OCI-LY1 (cell line): ENCODE measurements at regions not wholly inside any gene's neighbourhood (a gene's known extent, or its start where the extent isn't known, plus 50 kb on each side); places are given as distances from the start of the nearest gene placed in this dataset.

Source experiments
- H2AFZ ChIP-seq: fragments of 200-600 bp; sonication (generic), shearing (Covaris generic); 2 replicates; pipeline ENCODE4 v1.6.0; 2014; ENCODE audit warnings: antibody characterized with exemption, mild to moderate bottlenecking, low read length
- H3F3A ChIP-seq: fragments of 200-600 bp; sonication (generic), shearing (Covaris generic); 2 replicates; pipeline ENCODE4 v1.6.0; 2014; ENCODE audit warnings: mild to moderate bottlenecking, antibody characterized with exemption, low read length, moderate library complexity; ENCODE audit not compliant: insufficient read depth
- H3K27ac ChIP-seq: fragments of 200-600 bp; sonication (generic); 2 replicates; pipeline ENCODE4 v1.5.1; 2014; ENCODE audit warnings: low read length, mixed run types, mild to moderate bottlenecking, low read depth; ENCODE audit not compliant: poor library complexity, severe bottlenecking
- H3K27me3 ChIP-seq: fragments of 200-600 bp; sonication (generic); 2 replicates; pipeline ENCODE4 v1.6.0; 2014; ENCODE audit warnings: antibody characterized with exemption, mild to moderate bottlenecking, low read length, moderate library complexity; ENCODE audit not compliant: insufficient read depth
- H3K36me3 ChIP-seq: fragments of 200-600 bp; sonication (generic); 2 replicates; pipeline ENCODE4 v1.6.1; 2014; ENCODE audit warnings: mild to moderate bottlenecking, antibody characterized with exemption, low read length, moderate library complexity, mixed read lengths; ENCODE audit not compliant: insufficient read depth
- H3K4me1 ChIP-seq: fragments of 200-600 bp; sonication (generic); 2 replicates; pipeline ENCODE4 v1.5.1; 2014; ENCODE audit warnings: mild to moderate bottlenecking, low read length, moderate library complexity; ENCODE audit not compliant: insufficient read depth, severe bottlenecking
- H3K4me2 ChIP-seq: fragments of 200-600 bp; sonication (generic), shearing (Covaris generic); 2 replicates; pipeline ENCODE4 v1.6.1; 2014; ENCODE audit warnings: low read length
- H3K4me3 ChIP-seq: fragments of 200-600 bp; sonication (generic); 2 replicates; pipeline ENCODE4 v1.5.1; 2014; ENCODE audit warnings: low read length, low read depth, mild to moderate bottlenecking, mixed read lengths; ENCODE audit not compliant: poor library complexity, severe bottlenecking
- H3K79me2 ChIP-seq: fragments of 200-600 bp; shearing (Covaris generic); 2 replicates; pipeline ENCODE4 v1.6.1; 2016; ENCODE audit warnings: mixed run types, low read length, mixed read lengths; ENCODE audit not compliant: insufficient read depth
- H3K9ac ChIP-seq: fragments of 200-600 bp; sonication (generic), shearing (Covaris generic); 2 replicates; pipeline ENCODE4 v1.6.1; 2014; ENCODE audit warnings: mild to moderate bottlenecking, low read length, mixed read lengths
- H3K9me2 ChIP-seq: fragments of 200-600 bp; sonication (generic), shearing (Covaris generic); 2 replicates; pipeline ENCODE4 v1.6.1; 2014; ENCODE audit warnings: low read depth, mild to moderate bottlenecking, low read length, mixed read lengths
- H3K9me3 ChIP-seq: fragments of 200-600 bp; shearing (Covaris generic); 2 replicates; pipeline ENCODE4 v1.6.1; 2014; ENCODE audit warnings: low read length, mixed read lengths
- H4K20me1 ChIP-seq: fragments of 200-600 bp; sonication (generic), shearing (Covaris generic); 2 replicates; pipeline ENCODE4 v1.6.0; 2016; ENCODE audit warnings: mild to moderate bottlenecking, low read length; ENCODE audit not compliant: insufficient read depth
- CTCF ChIP-seq: fragments of 200-600 bp; sonication (generic), shearing (Covaris generic); IDR thresholded peaks from 2 replicates; pipeline ENCODE4 v1.5.1; 2017; ENCODE audit warnings: mild to moderate bottlenecking, antibody characterized with exemption, low read length, moderate library complexity, mixed read lengths
- EZH2 ChIP-seq: fragments of 200-600 bp; sonication (generic), shearing (Covaris generic); IDR thresholded peaks from 2 replicates; pipeline ENCODE4 v1.8.0; 2017; ENCODE audit warnings: borderline replicate concordance, mixed run types, mild to moderate bottlenecking, antibody characterized with exemption, low read length, moderate library complexity, mixed read lengths

- Histone ChIP-seq H3K79me2 (no peaks in the 10 kb centered on the region), H3K4me1 (no peaks in the 10 kb centered on the region), H2AFZ (no peak overlapping the region), H3K4me2 (no peak overlapping the region), H3K9me2 (no peaks in the 10 kb centered on the region), H3K9me3 (no peaks in the 10 kb centered on the region), H3F3A (no peaks in the 10 kb centered on the region), H4K20me1 (no peaks in the 10 kb centered on the region), H3K36me3 (no peaks in the 10 kb centered on the region), H3K27me3 (no peaks in the 10 kb centered on the region; the same call in 1 of the 2 replicates), H3K4me3 (no peak overlapping the region), H3K27ac (no peak overlapping the region), H3K9ac (no peak overlapping the region)
- no peak for TF ChIP-seq EZH2
- TF ChIP-seq CTCF = no peak
These were observed 59.1 kb upstream of the SMIM36 start for GRCh38 chr17:55570391-55570790.

DNA sequence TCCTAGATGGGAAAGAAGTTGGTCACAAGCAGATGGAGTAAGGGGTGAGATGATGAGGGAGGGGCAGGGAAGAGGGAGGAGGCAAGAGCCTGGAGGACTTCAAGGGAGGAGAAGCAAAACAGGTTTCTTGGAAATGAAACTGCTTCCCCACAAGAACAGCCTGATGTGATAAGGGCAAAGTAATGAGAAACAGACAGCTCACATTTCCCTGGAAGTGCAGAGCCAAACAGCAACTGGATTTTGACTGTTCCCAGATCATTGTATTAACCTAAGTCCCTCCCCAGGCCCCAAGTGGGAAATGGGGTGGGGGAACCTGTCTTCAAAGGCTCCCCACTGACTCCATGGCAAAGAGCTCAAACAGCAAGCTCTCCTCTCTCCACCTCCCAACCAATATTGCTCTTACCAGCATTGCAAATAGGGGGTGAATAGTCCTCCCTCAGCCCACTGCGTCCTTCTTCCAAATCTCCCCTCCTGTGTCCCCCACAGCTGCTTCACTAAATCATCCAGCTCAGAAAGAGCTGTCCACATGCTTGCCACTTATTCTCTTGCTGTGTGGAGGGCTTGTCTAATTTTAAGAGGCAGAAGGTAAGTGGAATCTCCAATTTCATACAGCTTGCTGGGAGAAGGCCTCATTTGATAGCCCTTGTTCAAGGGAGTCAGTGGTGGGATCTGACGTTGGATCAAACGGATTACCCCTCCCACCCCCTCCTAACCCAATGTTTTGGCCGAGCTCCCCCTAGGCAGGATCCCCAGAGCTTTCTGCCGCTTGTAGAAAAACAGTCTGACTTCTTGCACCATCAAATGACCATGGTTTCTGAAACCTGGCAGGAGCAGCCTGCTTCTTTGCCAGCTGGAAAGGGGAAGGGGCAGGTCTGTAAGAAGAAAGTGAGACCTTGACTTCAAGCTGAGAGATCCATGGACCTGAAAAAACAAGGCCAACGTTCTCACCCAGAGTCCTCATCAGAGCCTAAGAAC is 56.3 kb upstream of the SMIM36 start:
- Histone ChIP-seq H3K4me3 (no peak overlapping the region), H3K36me3 (no peaks in the 10 kb centered on the region), H3K9ac (no peak overlapping the region), H3F3A (no peaks in the 10 kb centered on the region), H3K27ac (no peak overlapping the region), H3K9me3 (no peaks in the 10 kb centered on the region), H3K27me3 (no peaks in the 10 kb centered on the region; the same call in 1 of the 2 replicates), H2AFZ (no peak overlapping the region), H3K4me1 (no peaks in the 10 kb centered on the region), H3K4me2 (no peak overlapping the region), H3K79me2 (no peaks in the 10 kb centered on the region), H4K20me1 (no peaks in the 10 kb centered on the region), H3K9me2 (no peaks in the 10 kb centered on the region)
- TF ChIP-seq CTCF (no peak), EZH2 (no peak)

GRCh38 chr17:55564081-55564480 is 52.8 kb upstream of the SMIM36 start:
- Histone ChIP-seq H2AFZ (no peak overlapping the region), H3K9me2 (no peaks in the 10 kb centered on the region)

More at GRCh38 chr17:55564081-55564480, 52.8 kb upstream of the SMIM36 start:
- Histone ChIP-seq H3K36me3 (no peaks in the 10 kb centered on the region), H3K27ac (no peak overlapping the region), H3F3A (no peaks in the 10 kb centered on the region), H3K79me2 (no peaks in the 10 kb centered on the region), H3K4me3 (no peak overlapping the region), H3K4me2 (no peak overlapping the region), H4K20me1 (no peaks in the 10 kb centered on the region), H3K27me3 (no peaks in the 10 kb centered on the region), H3K4me1 (no peaks in the 10 kb centered on the region), H3K9me3 (no peaks in the 10 kb centered on the region), H3K9ac (no peak overlapping the region)
- TF ChIP-seq EZH2 (no peak), CTCF (no peak)
